ENCODE measurements at regions not wholly inside any gene's neighbourhood (a gene's known extent, or its start where the extent isn't known, plus 50 kb on each side); places are given as distances from the start of the nearest gene placed in this dataset.

- no peak for TF ChIP-seq EP300 (IDR thresholded peaks at IDR 0.05)
- no peak for TF ChIP-seq POLR2AphosphoS5 (IDR thresholded peaks at IDR 0.05)
- no peak for TF ChIP-seq POLR2A (IDR thresholded peaks at IDR 0.05)
- TF ChIP-seq CTCF (IDR thresholded peaks at IDR 0.05): no peak
- Histone ChIP-seq H3K4me3 (no peak overlapping the region), H3K4me1 (no peaks in the 10 kb centered on the region), H3K9me3 (no peaks in the 10 kb centered on the region), H3K27ac (no peak overlapping the region), H3K36me3 (no peaks in the 10 kb centered on the region), H3K27me3 (no peaks in the 10 kb centered on the region)
- intact Hi-C loops (cut with DNase I; ENCODE audit: low total_unique reads): no loop called here
- peak in 1 of 2 donors; percentile 10 for DNase-seq
- WGBS, 5 donors: 51 to 76% (median 64%) methylated on average over 2 of the region's 2 CpGs
These were observed 508.1 kb downstream of the ADCYAP1 start for GRCh38 chr18:1412655-1413322.

- peak in 1 of 2 donors; percentile 36 for DNase-seq
- H3K9me3 ChIP-seq: no peaks in the 10 kb centered on the region
- no peak overlapping the region for H3K4me3 ChIP-seq
- no peaks in the 10 kb centered on the region for H3K4me1 ChIP-seq
- intact Hi-C loops (cut with DNase I; ENCODE audit: low total_unique reads): no loop called here
- no peaks in the 10 kb centered on the region for H3K27me3 ChIP-seq
- TF ChIP-seq CTCF (IDR thresholded peaks at IDR 0.05): no peak
- TF ChIP-seq POLR2A (IDR thresholded peaks at IDR 0.05): no peak
- no peak for TF ChIP-seq EP300 (IDR thresholded peaks at IDR 0.05)
- WGBS, 5 donors: 75 to 86% (median 80%) methylated on average over 5 of the region's 5 CpGs
- H3K27ac ChIP-seq: no peak overlapping the region
- H3K36me3 ChIP-seq: no peaks in the 10 kb centered on the region
These were observed 508.6 kb downstream of the ADCYAP1 start for GRCh38 chr18:1413323-1413675.

GRCh38 chr18:1416074-1416473, 511.4 kb downstream of the ADCYAP1 start:
- Histone ChIP-seq H3K36me3 (no peaks in the 10 kb centered on the region), H3K4me3 (no peak overlapping the region), H3K27ac (no peak overlapping the region), H3K9me3 (no peaks in the 10 kb centered on the region), H3K27me3 (no peaks in the 10 kb centered on the region), H3K4me1 (no peaks in the 10 kb centered on the region)
- intact Hi-C loops (cut with DNase I; ENCODE audit: low total_unique reads): no loop called here
- 84 to 91% (median 90%) methylated on average over 6 of the region's 6 CpGs for WGBS, 5 donors
- DNase-seq: no peak
- no peak for TF ChIP-seq POLR2AphosphoS5 (IDR thresholded peaks at IDR 0.05)
- TF ChIP-seq EP300 (IDR thresholded peaks at IDR 0.05): no peak
- TF ChIP-seq CTCF (IDR thresholded peaks at IDR 0.05): no peak
- TF ChIP-seq POLR2A (IDR thresholded peaks at IDR 0.05): no peak

GRCh38 chr18:1421502-1421901, 516.8 kb downstream of the ADCYAP1 start:
- H3K4me3 ChIP-seq: no peak overlapping the region
- no peaks in the 10 kb centered on the region for H3K9me3 ChIP-seq
- no peak for DNase-seq
- H3K4me1 ChIP-seq: no peaks in the 10 kb centered on the region
- 34 to 55% (median 47%) methylated on average over 2 of the region's 2 CpGs for WGBS, 5 donors
- no peak for TF ChIP-seq POLR2A (IDR thresholded peaks at IDR 0.05)
- TF ChIP-seq EP300 (IDR thresholded peaks at IDR 0.05): no peak
- no peak for TF ChIP-seq POLR2AphosphoS5 (IDR thresholded peaks at IDR 0.05)
- no peak for TF ChIP-seq CTCF (IDR thresholded peaks at IDR 0.05)
- no peaks in the 10 kb centered on the region for H3K27me3 ChIP-seq
- intact Hi-C loops (cut with DNase I; ENCODE audit: low total_unique reads): no loop called here
- H3K36me3 ChIP-seq: no peaks in the 10 kb centered on the region
- no peak overlapping the region for H3K27ac ChIP-seq

Measured in stomach (tissue), 8 donors.